GM12878 (cell line): ENCODE measurements at regions not wholly inside any gene's neighbourhood (a gene's known extent, or its start where the extent isn't known, plus 50 kb on each side); places are given as distances from the start of the nearest gene placed in this dataset.

Experiments used
- ATF7 ChIP-seq: fragments of 450-650 bp; IDR thresholded peaks from 2 replicates; pipeline ENCODE4 v1.6.1; 2016; ENCODE audit warnings: low read depth, mild to moderate bottlenecking
- CEBPB ChIP-seq, 2 experiments: fragments of 150-350 bp in 1 of 2; IDR thresholded peaks; 2 replicates each; pipeline ENCODE4 v1.6.1; 2012 to 2014; ENCODE audit warnings: low read depth in 2 of 2, low read length in 2 of 2, borderline replicate concordance in 1 of 2, inconsistent platforms in 1 of 2
- CHD2 ChIP-seq: IDR thresholded peaks from 2 replicates; pipeline ENCODE4 v1.6.1; 2011; ENCODE audit warnings: low read depth, low read length, improper control_type of control experiment, borderline replicate concordance
- CTCF ChIP-seq, 3 experiments: IDR thresholded peaks in 2 of 3; conservative IDR thresholded peaks in 1 of 3; 2 replicates each; pipeline ENCODE4 v1.5.1; 2011; ENCODE audit warnings: low read depth in 3 of 3, low read length in 3 of 3, mild to moderate bottlenecking in 3 of 3, control low read depth in 2 of 3, moderate library complexity in 2 of 3, inconsistent platforms in 1 of 3, mixed read lengths in 1 of 3; ENCODE audit not compliant: control insufficient read depth in 2 of 3, insufficient read depth in 1 of 3; ENCODE audit errors: extremely low read depth in 1 of 3
- KLF5 ChIP-seq: fragments of 450-650 bp; IDR thresholded peaks from 2 replicates; pipeline ENCODE4 v1.6.1; 2014; ENCODE audit warnings: mild to moderate bottlenecking; ENCODE audit not compliant: partially characterized antibody
- MXI1 ChIP-seq: fragments of 150-350 bp; IDR thresholded peaks from 2 replicates; pipeline ENCODE4 v1.6.1; 2011; ENCODE audit warnings: low read depth, mild to moderate bottlenecking, inconsistent platforms, low read length, improper control_type of control experiment
- NFXL1 ChIP-seq: fragments of 450-650 bp; IDR thresholded peaks from 2 replicates; pipeline ENCODE4 v1.6.1; 2017; ENCODE audit warnings: antibody characterized with exemption, mild to moderate bottlenecking, borderline replicate concordance
- POLR2A ChIP-seq: IDR thresholded peaks from 2 replicates; pipeline ENCODE4 v1.6.1; 2011; ENCODE audit warnings: low read depth, mild to moderate bottlenecking, low read length
- RAD21 ChIP-seq: IDR thresholded peaks from 2 replicates; pipeline ENCODE4 v1.6.1; 2011; ENCODE audit warnings: mild to moderate bottlenecking, low read depth, low read length, moderate library complexity; ENCODE audit not compliant: insufficient read depth
- SIN3A ChIP-seq: IDR thresholded peaks from 2 replicates; pipeline ENCODE4 v1.6.1; 2012; ENCODE audit warnings: low read depth, low read length, improper control_type of control experiment
- SMC3 ChIP-seq: IDR thresholded peaks from 2 replicates; pipeline ENCODE4 v1.6.1; 2011; ENCODE audit warnings: low read length, improper control_type of control experiment, borderline replicate concordance
- STAT1 ChIP-seq: fragments of 450-650 bp; conservative IDR thresholded peaks from 2 replicates; pipeline ENCODE4 v1.6.1; 2014; ENCODE audit warnings: antibody characterized with exemption, mild to moderate bottlenecking
- TCF12 ChIP-seq: IDR thresholded peaks from 2 replicates; pipeline ENCODE4 v1.6.1; 2011; ENCODE audit warnings: low read depth, mild to moderate bottlenecking, low read length
- USF1 ChIP-seq: IDR thresholded peaks from 2 replicates; pipeline ENCODE4 v1.6.1; 2011; ENCODE audit warnings: borderline replicate concordance, low read depth, mild to moderate bottlenecking, moderate library complexity, mixed read lengths, low read length; ENCODE audit not compliant: insufficient read depth; ENCODE audit errors: extremely low read length

GRCh38 chr14:101465795-101466448, 95.4 kb upstream of the DIO3 start:
- TF ChIP-seq CHD2 (no peak), CTCF (IDR thresholded peaks at IDR 0.05 in 2 of 3, conservative IDR thresholded peaks at IDR 0.05 in 1 of 3; ENCODE audit: control insufficient read depth in 2 of 3, extremely low read depth in 1 of 3, insufficient read depth in 1 of 3, low read depth in 3 of 3, low read length in 3 of 3) (no peak), TCF12 (no peak), USF1 (no peak), ATF7 (no peak), KLF5 (no peak), SMC3 (no peak), NFXL1 (no peak), CEBPB (IDR thresholded peaks at IDR 0.05; ENCODE audit: borderline replicate concordance in 1 of 2, low read depth in 2 of 2, low read length in 2 of 2) (no peak), MXI1 (no peak), STAT1 (no peak), POLR2A (no peak), SIN3A (no peak), RAD21 (no peak)
